Stimulated activated CD4-positive, alpha-beta T cell treated with anti-CD3 and anti-CD28 coated beads, Interleukin-4, amount 100 ng/mL, for 1 hour (primary cell): ENCODE measurements at regions not wholly inside any gene's neighbourhood (a gene's known extent, or its start where the extent isn't known, plus 50 kb on each side); places are given as distances from the start of the nearest gene placed in this dataset.
A peak's percentile ranks its signal among the peaks of the same experiment; 100 is the strongest.
"Not testable (repeated sequence)": the region's sequence is repeated elsewhere in the genome, so short reads cannot be mapped to it uniquely, and the experiment has no call there.

Experiments
- DNase-seq: peaks from one replicate; pipeline ENCODE4 v3.0.0-alpha.2; 2020

GRCh38 chr3:153762411-153763235, 358.6 kb upstream of the ARHGEF26 start:
- no peak for DNase-seq

- DNase-seq, result no peak
These were observed 353.3 kb upstream of the ARHGEF26 start for GRCh38 chr3:153767601-153768560.

- peak; percentile 13 for DNase-seq
These were observed 352.4 kb upstream of the ARHGEF26 start for GRCh38 chr3:153768561-153769469.

- no peak for DNase-seq
These were observed 338.1 kb upstream of the ARHGEF26 start for GRCh38 chr3:153783106-153783505.

GRCh38 chr3:153783741-153784480, 337.3 kb upstream of the ARHGEF26 start:
- DNase-seq, result no peak

- DNase-seq, result no peak
These were observed 335.3 kb upstream of the ARHGEF26 start for GRCh38 chr3:153785901-153786300.

- DNase-seq, result no peak
These were observed 331.8 kb upstream of the ARHGEF26 start for GRCh38 chr3:153789380-153789779.

- DNase-seq, result not testable (repeated sequence)
These were observed 324.1 kb upstream of the ARHGEF26 start for GRCh38 chr3:153797056-153797455.

- DNase-seq, result no peak
These were observed 312.1 kb upstream of the ARHGEF26 start for GRCh38 chr3:153809097-153809496.

- no peak for DNase-seq
These were observed 302.9 kb upstream of the ARHGEF26 start for GRCh38 chr3:153818338-153818737.

- no peak for DNase-seq
These were observed 301.2 kb upstream of the ARHGEF26 start for GRCh38 chr3:153820035-153820434.

- not testable (repeated sequence) for DNase-seq
These were observed 292.8 kb upstream of the ARHGEF26 start for GRCh38 chr3:153828346-153828745.

- DNase-seq, result no peak
These were observed 291.5 kb upstream of the ARHGEF26 start for GRCh38 chr3:153829606-153830170.

- DNase-seq, result no peak
These were observed 290.6 kb upstream of the ARHGEF26 start for GRCh38 chr3:153830552-153830951.

- DNase-seq, result no peak
These were observed 285.6 kb upstream of the ARHGEF26 start for GRCh38 chr3:153835540-153835939.

- DNase-seq, result no peak
These were observed 280.7 kb upstream of the ARHGEF26 start for GRCh38 chr3:153840487-153840886.

- DNase-seq, result no peak
These were observed 277.2 kb upstream of the ARHGEF26 start for GRCh38 chr3:153843994-153844393.

- no peak for DNase-seq
These were observed 275.9 kb upstream of the ARHGEF26 start for GRCh38 chr3:153845311-153845710.

GRCh38 chr3:153848702-153849101, 272.5 kb upstream of the ARHGEF26 start:
- DNase-seq, result no peak

- DNase-seq, result no peak
These were observed 268.8 kb upstream of the ARHGEF26 start for GRCh38 chr3:153852355-153852754.

- DNase-seq, result no peak
These were observed 268.0 kb upstream of the ARHGEF26 start for GRCh38 chr3:153853163-153853562.

GRCh38 chr3:153855772-153856171, 265.4 kb upstream of the ARHGEF26 start:
- DNase-seq, result no peak
